Skin epidermis (tissue), 12 donors: ENCODE measurements at regions not wholly inside any gene's neighbourhood (a gene's known extent, or its start where the extent isn't known, plus 50 kb on each side); places are given as distances from the start of the nearest gene placed in this dataset.

Source experiments
- H3K27ac ChIP-seq, 21 experiments: fragments of 200-600 bp; sonication (generic) in 11 of 21; one replicate each; pipeline ENCODE4 v1.5.0; 2020; ENCODE audit warnings: mild to moderate bottlenecking in 3 of 21, inconsistent platforms in 2 of 21, moderate library complexity in 2 of 21
- H3K4me3 ChIP-seq, 7 experiments: fragments of 200-600 bp; sonication (generic) in 2 of 7; one replicate each; pipeline ENCODE4 v1.5.0; 2020; ENCODE audit warnings: inconsistent platforms in 2 of 7, mild to moderate bottlenecking in 2 of 7, moderate library complexity in 1 of 7

GRCh38 chrX:22325096-22325495 is 52.4 kb downstream of the CBLL2 start:
- H3K4me3 ChIP-seq, result no peak overlapping the region
- H3K27ac ChIP-seq, result no peak overlapping the region

- H3K27ac ChIP-seq, result no peak overlapping the region
- H3K4me3 ChIP-seq, result no peak overlapping the region
Observed at GRCh38 chrX:22329783-22330182, 57.1 kb downstream of the CBLL2 start.

GRCh38 chrX:22338740-22339139 is 66.0 kb downstream of the CBLL2 start:
- H3K27ac ChIP-seq, result no peak overlapping the region
- no peak overlapping the region for H3K4me3 ChIP-seq

GRCh38 chrX:22339459-22339858 is 66.7 kb downstream of the CBLL2 start:
- Histone ChIP-seq H3K27ac (no peak overlapping the region), H3K4me3 (no peak overlapping the region)

GRCh38 chrX:22340022-22340616 is 67.4 kb downstream of the CBLL2 start:
- Histone ChIP-seq H3K4me3 (no peak overlapping the region), H3K27ac (no peak overlapping the region)

GRCh38 chrX:22343192-22343591 is 70.5 kb downstream of the CBLL2 start:
- no peak overlapping the region for H3K27ac ChIP-seq
- H3K4me3 ChIP-seq, result no peak overlapping the region

GRCh38 chrX:22345884-22346283 is 73.2 kb downstream of the CBLL2 start:
- Histone ChIP-seq H3K27ac (no peak overlapping the region), H3K4me3 (no peak overlapping the region)

- Histone ChIP-seq H3K27ac (no peak overlapping the region), H3K4me3 (no peak overlapping the region)
Observed at GRCh38 chrX:22347491-22347890, 74.8 kb downstream of the CBLL2 start.

- no peak overlapping the region for H3K27ac ChIP-seq
Observed at GRCh38 chrX:22349116-22349515, 76.4 kb downstream of the CBLL2 start.

GRCh38 chrX:22351076-22351475 is 78.4 kb downstream of the CBLL2 start:
- no peak overlapping the region for H3K4me3 ChIP-seq

More at GRCh38 chrX:22349116-22349515, 76.4 kb downstream of the CBLL2 start:
- H3K4me3 ChIP-seq, result no peak overlapping the region

GRCh38 chrX:22351966-22352365 is 79.3 kb downstream of the CBLL2 start:
- no peak overlapping the region for H3K27ac ChIP-seq
- no peak overlapping the region for H3K4me3 ChIP-seq

More at GRCh38 chrX:22351076-22351475, 78.4 kb downstream of the CBLL2 start:
- no peak overlapping the region for H3K27ac ChIP-seq

GRCh38 chrX:22357621-22358020 is 84.9 kb downstream of the CBLL2 start:
- H3K4me3 ChIP-seq, result no peak overlapping the region

GRCh38 chrX:22360129-22360528 is 87.4 kb downstream of the CBLL2 start:
- H3K27ac ChIP-seq, result no peak overlapping the region
- H3K4me3 ChIP-seq, result no peak overlapping the region

More at GRCh38 chrX:22357621-22358020, 84.9 kb downstream of the CBLL2 start:
- H3K27ac ChIP-seq, result no peak overlapping the region

GRCh38 chrX:22365460-22365859 is 92.7 kb downstream of the CBLL2 start:
- no peak overlapping the region for H3K4me3 ChIP-seq
- no peak overlapping the region for H3K27ac ChIP-seq

- no peak overlapping the region for H3K27ac ChIP-seq
- no peak overlapping the region for H3K4me3 ChIP-seq
Observed at GRCh38 chrX:22366166-22366702, 93.5 kb downstream of the CBLL2 start.

GRCh38 chrX:22366906-22367305 is 94.2 kb downstream of the CBLL2 start:
- H3K4me3 ChIP-seq, result no peak overlapping the region
- H3K27ac ChIP-seq, result no peak overlapping the region

GRCh38 chrX:22373094-22373493 is 100.4 kb downstream of the CBLL2 start:
- Histone ChIP-seq H3K4me3 (no peak overlapping the region), H3K27ac (no peak overlapping the region)

- no peak overlapping the region for H3K4me3 ChIP-seq
- no peak overlapping the region for H3K27ac ChIP-seq
Observed at GRCh38 chrX:22373766-22374165, 101.1 kb downstream of the CBLL2 start.

- no peak overlapping the region for H3K27ac ChIP-seq
- H3K4me3 ChIP-seq, result no peak overlapping the region
Observed at GRCh38 chrX:22376369-22376768, 103.7 kb downstream of the CBLL2 start.

- Histone ChIP-seq H3K27ac (no peak overlapping the region), H3K4me3 (no peak overlapping the region)
Observed at GRCh38 chrX:22378296-22378695, 105.6 kb downstream of the CBLL2 start.

GRCh38 chrX:22383988-22384387 is 111.3 kb downstream of the CBLL2 start:
- Histone ChIP-seq H3K4me3 (no peak overlapping the region), H3K27ac (no peak overlapping the region)
